GM13977 (cell line): ENCODE measurements at regions not wholly inside any gene's neighbourhood (a gene's known extent, or its start where the extent isn't known, plus 50 kb on each side); places are given as distances from the start of the nearest gene placed in this dataset.

ENCODE experiments used
- DNase-seq: peaks from one replicate; pipeline ENCODE4 v3.0.0; 2012; ENCODE audit warnings: low spot score
- CTCF ChIP-seq: IDR thresholded peaks from 2 replicates; pipeline ENCODE4 v1.5.1; 2012; ENCODE audit warnings: mild to moderate bottlenecking, control low read depth; ENCODE audit not compliant: insufficient read depth; ENCODE audit errors: extremely low read depth, missing control alignments
- in situ Hi-C: fragments of 300-500 bp; cut with MboI; formaldehyde crosslinking; loops from one replicate; pipeline ENCODE4 v1.12.0; 2022; ENCODE audit warnings: low sequenced_read_pairs, low pct_unique_long_range_greater_than_20kb, mixed read lengths, inconsistent platforms; ENCODE audit not compliant: unreplicated experiment

DNA sequence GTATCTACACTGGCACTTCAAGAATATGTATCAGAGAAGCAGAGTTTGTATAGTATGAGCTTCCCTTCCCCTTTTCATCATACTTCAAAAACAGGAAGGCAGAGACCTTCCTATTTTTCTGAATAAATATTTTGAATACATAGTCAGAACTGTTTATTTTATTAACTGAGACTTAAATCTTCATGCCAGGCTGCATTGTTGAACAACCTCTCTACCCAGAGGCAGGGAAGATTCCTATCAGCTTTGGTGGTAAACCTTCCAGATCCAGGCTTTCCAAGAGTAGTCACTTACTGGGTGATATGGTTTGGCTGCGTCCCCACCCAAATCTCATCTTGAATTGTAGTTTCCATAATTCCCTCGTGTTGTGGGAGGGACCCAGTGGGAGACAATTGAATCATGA, 217.4 kb upstream of the ATP11B start:
- TF ChIP-seq CTCF, result no peak
- in situ Hi-C loops, result no loop called here

DNA sequence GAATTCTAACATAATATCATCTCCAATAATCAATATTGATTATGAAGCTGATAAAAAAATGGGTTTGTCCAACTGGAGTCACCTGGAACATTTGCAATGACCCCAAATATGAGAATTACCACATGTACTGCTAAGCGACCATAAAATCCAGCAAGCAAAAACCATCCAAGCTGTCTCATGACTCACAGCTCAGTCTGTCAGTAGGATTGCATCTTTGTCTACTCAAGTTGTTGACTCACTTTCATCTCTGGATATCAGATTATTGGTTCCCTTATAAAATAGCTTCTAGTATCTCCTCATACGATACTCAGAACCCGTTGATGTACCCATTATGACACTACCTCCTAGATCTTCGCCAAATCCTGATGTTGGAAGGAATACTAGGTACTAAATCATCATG, 209.8 kb upstream of the ATP11B start:
- no peak for TF ChIP-seq CTCF
- no peak for DNase-seq
- in situ Hi-C loops, result no loop called here

More for the DNA sequence above, 217.4 kb upstream of the ATP11B start:
- no peak for DNase-seq

GRCh38 chr3:182585532-182586150, 207.7 kb upstream of the ATP11B start:
- no peak for DNase-seq
- TF ChIP-seq CTCF, result no peak
- in situ Hi-C loops, result no loop called here

DNA sequence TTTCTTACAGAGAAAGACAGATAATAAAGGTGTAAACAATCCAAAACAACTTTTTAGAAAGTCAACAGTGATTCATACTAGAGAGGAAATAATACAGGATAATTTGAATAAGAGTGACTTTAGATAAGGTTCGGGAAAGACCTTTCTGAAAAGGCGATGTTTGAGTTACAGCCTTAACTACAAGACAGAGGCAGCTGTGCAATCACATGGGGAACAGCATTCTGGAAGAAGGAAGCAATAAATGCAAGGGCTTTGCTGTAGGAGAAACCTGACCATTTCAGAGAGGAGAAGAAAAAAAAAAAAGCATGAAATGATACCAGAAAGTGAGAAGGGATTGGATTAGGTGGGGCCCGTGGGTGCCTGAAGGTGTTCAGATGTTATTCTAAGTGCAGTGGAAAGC, 200.6 kb upstream of the ATP11B start:
- no peak for DNase-seq
- TF ChIP-seq CTCF, result no peak
- in situ Hi-C loops, result no loop called here

DNA sequence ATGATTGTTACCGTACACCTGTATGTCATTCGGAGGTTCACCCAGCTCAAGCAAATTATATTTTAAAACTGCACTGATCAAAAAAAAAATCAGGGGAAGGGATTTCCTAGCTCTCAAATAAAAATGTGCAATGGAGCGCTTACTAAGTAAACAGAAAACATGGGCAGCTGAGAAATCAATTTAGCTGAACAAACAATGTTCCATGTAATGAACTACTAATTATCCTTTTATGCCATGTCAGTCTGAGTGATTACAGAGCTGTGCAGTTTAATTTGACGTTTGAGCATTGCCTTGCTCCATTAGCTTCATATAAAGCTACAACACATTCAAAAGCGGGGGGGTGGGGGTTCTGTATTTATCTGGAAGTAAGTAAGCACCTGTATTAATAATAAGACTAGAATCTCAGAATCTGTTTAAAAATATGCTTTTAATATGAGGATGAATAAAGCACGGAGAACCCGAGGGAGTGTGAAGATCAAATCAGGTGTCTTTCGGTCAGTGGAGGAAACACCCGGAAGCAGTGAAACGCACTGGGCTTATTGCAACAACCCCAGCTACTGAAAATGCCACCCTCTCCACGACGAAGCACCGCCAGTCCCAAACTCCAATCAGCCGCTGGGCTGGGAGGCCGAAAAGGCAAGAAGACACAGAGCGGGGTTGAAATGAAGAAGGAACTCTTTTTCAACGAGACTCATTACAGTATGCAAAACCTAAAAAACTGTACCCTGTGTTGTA, 196.5 kb upstream of the ATP11B start:
- DNase-seq, result no peak
- no peak for TF ChIP-seq CTCF
- in situ Hi-C loops, result no loop called here

DNA sequence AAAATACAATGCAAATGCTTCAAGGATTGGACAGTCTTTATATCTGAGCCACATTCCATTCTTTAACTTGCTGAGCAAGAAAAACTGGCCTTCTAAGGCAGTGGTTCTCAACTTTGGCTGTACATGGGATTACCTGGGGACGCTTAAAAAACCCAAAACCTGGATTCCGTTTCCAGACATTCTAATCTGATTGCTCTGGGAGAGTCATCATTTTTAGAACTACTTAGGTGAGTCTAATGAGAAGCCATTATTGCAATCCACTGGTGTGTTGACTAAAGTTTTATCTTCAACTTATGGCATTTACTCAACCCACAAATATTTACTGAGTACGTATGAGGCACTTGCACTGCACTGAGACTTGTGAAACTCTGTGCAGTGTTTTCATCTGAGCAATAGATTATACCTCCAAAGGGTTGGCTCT, 195.7 kb upstream of the ATP11B start:
- TF ChIP-seq CTCF, result no peak
- in situ Hi-C loops, result no loop called here
- no peak for DNase-seq
